ENCODE measurements at regions not wholly inside any gene's neighbourhood (a gene's known extent, or its start where the extent isn't known, plus 50 kb on each side); places are given as distances from the start of the nearest gene placed in this dataset.
A peak's percentile ranks its signal among the peaks of the same experiment; 100 is the strongest.

GRCh38 chr2:193894081-193894480, 1699.3 kb upstream of the TMEFF2 start (continued):
- TF ChIP-seq, protein P1, sequence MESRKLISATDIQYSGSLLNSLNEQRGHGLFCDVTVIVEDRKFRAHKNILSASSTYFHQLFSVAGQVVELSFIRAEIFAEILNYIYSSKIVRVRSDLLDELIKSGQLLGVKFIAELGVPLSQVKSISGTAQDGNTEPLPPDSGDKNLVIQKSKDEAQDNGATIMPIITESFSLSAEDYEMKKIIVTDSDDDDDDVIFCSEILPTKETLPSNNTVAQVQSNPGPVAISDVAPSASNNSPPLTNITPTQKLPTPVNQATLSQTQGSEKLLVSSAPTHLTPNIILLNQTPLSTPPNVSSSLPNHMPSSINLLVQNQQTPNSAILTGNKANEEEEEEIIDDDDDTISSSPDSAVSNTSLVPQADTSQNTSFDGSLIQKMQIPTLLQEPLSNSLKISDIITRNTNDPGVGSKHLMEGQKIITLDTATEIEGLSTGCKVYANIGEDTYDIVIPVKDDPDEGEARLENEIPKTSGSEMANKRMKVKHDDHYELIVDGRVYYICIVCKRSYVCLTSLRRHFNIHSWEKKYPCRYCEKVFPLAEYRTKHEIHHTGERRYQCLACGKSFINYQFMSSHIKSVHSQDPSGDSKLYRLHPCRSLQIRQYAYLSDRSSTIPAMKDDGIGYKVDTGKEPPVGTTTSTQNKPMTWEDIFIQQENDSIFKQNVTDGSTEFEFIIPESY (IDR thresholded peaks at IDR 0.05; ENCODE audit: borderline replicate concordance, low read depth): no peak
- TF ChIP-seq CTCF (IDR thresholded peaks at IDR 0.05) (no peak), EP300 (IDR thresholded peaks at IDR 0.05; ENCODE audit: borderline replicate concordance in 1 of 2, low read depth in 1 of 2, low read length in 1 of 2) (peak in 1 of 2 experiments; percentile 57; a peak in 1 of 4 replicates)

- ChIA-PET CTCF (no interaction called here), POLR2A (no interaction called here)
- no peaks in the 10 kb centered on the region for H3K36me3 ChIP-seq (replicated peaks in 1 of 2; ENCODE audit: control insufficient read depth in 1 of 2, insufficient read depth in 2 of 2, low read length in 1 of 2)
- no peaks in the 10 kb centered on the region for H3K9me2 ChIP-seq
- DNase-seq: no peak
- WGBS (ENCODE audit: low lambda C conversion rate): 32% methylated on average over 2 of the region's 2 CpGs
- H3K4me3 ChIP-seq (ENCODE audit: low read depth in 2 of 2, low read length in 1 of 2): no peak overlapping the region
- no peaks in the 10 kb centered on the region for H4K20me1 ChIP-seq (ENCODE audit: insufficient read depth)
- no peaks in the 10 kb centered on the region for H3K9me3 ChIP-seq
- H3K27me3 ChIP-seq (ENCODE audit: insufficient read depth): no peaks in the 10 kb centered on the region
- H3K79me2 ChIP-seq (ENCODE audit: insufficient read depth): no peaks in the 10 kb centered on the region
- no peaks in the 10 kb centered on the region for H3K4me1 ChIP-seq (ENCODE audit: control insufficient read depth in 1 of 2, insufficient read depth in 2 of 2, low read depth in 1 of 2, low read length in 1 of 2)
- 0 out of 2 replicates have a peak, but pooled peaks have one; percentile 9 for TF ChIP-seq TCF12 (IDR thresholded peaks at IDR 0.05)
- no peak for TF ChIP-seq SIN3A (IDR thresholded peaks at IDR 0.05; ENCODE audit: borderline replicate concordance, low read depth, low read length)
- no peak for TF ChIP-seq CTCF (IDR thresholded peaks at IDR 0.05)
- H3K4me2 ChIP-seq: no peak overlapping the region
- H3F3A ChIP-seq (replicated peaks; ENCODE audit: insufficient read depth): no peaks in the 10 kb centered on the region
- H3K27ac ChIP-seq (ENCODE audit: low read depth in 2 of 2, low read length in 1 of 2): no peak overlapping the region
- H3K9ac ChIP-seq: no peak overlapping the region
- no peak overlapping the region for H2AFZ ChIP-seq (ENCODE audit: low read depth)
Measured at GRCh38 chr2:193891023-193891422, 1696.3 kb upstream of the TMEFF2 start.

DNA sequence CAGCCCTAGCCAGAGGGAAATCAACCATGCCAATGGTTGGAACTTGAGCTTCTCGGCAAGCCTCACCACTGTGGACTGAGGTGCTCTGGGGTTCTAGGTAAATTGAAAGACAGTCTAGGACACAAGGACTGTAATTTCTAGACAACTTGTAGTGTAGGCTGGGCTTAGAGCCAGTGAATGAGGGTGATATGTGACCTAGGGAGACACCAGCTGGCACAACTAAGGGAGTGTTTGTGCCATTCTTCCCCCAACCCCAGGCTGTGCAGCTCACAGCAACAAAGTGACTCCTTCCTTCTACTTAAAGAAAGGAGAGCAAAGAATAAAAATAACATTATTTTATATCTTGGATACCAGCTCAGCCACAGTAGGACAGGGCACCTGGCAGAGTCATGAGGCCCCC, 1690.7 kb upstream of the TMEFF2 start:
- TF ChIP-seq CHD2 (IDR thresholded peaks at IDR 0.05; ENCODE audit: low read length, partially characterized antibody): no peak
- TF ChIP-seq, protein P2, sequence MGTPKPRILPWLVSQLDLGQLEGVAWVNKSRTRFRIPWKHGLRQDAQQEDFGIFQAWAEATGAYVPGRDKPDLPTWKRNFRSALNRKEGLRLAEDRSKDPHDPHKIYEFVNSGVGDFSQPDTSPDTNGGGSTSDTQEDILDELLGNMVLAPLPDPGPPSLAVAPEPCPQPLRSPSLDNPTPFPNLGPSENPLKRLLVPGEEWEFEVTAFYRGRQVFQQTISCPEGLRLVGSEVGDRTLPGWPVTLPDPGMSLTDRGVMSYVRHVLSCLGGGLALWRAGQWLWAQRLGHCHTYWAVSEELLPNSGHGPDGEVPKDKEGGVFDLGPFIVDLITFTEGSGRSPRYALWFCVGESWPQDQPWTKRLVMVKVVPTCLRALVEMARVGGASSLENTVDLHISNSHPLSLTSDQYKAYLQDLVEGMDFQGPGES (IDR thresholded peaks at IDR 0.05; ENCODE audit: low read depth, low read length): no peak
- TF ChIP-seq SIN3A (IDR thresholded peaks at IDR 0.05; ENCODE audit: borderline replicate concordance, low read depth, low read length): no peak
- no peak for TF ChIP-seq GABPA (IDR thresholded peaks at IDR 0.05; ENCODE audit: low read depth)
- no peak for TF ChIP-seq EP300 (IDR thresholded peaks at IDR 0.05; ENCODE audit: borderline replicate concordance in 1 of 2, low read depth in 1 of 2, low read length in 1 of 2)
- no peak for TF ChIP-seq ELF1 (IDR thresholded peaks at IDR 0.05)
- no peak for TF ChIP-seq FOXJ3 (CRISPR knock-in tag; IDR thresholded peaks at IDR 0.05)
- no peak for DNase-seq
- Histone ChIP-seq H3K27ac (ENCODE audit: low read depth in 2 of 2, low read length in 1 of 2) (no peak overlapping the region), H4K20me1 (ENCODE audit: insufficient read depth) (no peaks in the 10 kb centered on the region), H3K27me3 (ENCODE audit: insufficient read depth) (no peaks in the 10 kb centered on the region), H3K36me3 (replicated peaks in 1 of 2; ENCODE audit: control insufficient read depth in 1 of 2, insufficient read depth in 2 of 2, low read length in 1 of 2) (no peaks in the 10 kb centered on the region), H2AFZ (ENCODE audit: low read depth) (no peak overlapping the region), H3K4me1 (ENCODE audit: control insufficient read depth in 1 of 2, insufficient read depth in 2 of 2, low read depth in 1 of 2, low read length in 1 of 2) (no peaks in the 10 kb centered on the region), H3K9me3 (peaks cover 11% of the 10 kb centered on the region), H3F3A (replicated peaks; ENCODE audit: insufficient read depth) (no peaks in the 10 kb centered on the region), H3K79me2 (ENCODE audit: insufficient read depth) (no peaks in the 10 kb centered on the region), H3K4me3 (ENCODE audit: low read depth in 2 of 2, low read length in 1 of 2) (no peak overlapping the region), H3K9me2 (no peaks in the 10 kb centered on the region), H3K4me2 (no peak overlapping the region), H3K9ac (no peak overlapping the region)
- ChIA-PET CTCF (no interaction called here), POLR2A (no interaction called here)
- WGBS (ENCODE audit: low lambda C conversion rate): 100% methylated on average over 1 of the region's 1 CpG
